PC-9 (cell line): ENCODE measurements at regions not wholly inside any gene's neighbourhood (a gene's known extent, or its start where the extent isn't known, plus 50 kb on each side); places are given as distances from the start of the nearest gene placed in this dataset.

Source experiments
- CTCF ChIP-seq: fragments of 200-600 bp; sonication (generic); conservative IDR thresholded peaks from 2 replicates; pipeline ENCODE4 v1.6.1; 2017; ENCODE audit warnings: mixed run types, antibody characterized with exemption, mild to moderate bottlenecking, moderate library complexity
- EZH2 ChIP-seq: fragments of 200-600 bp; sonication (generic); IDR thresholded peaks from 2 replicates; pipeline ENCODE4 v1.8.0; 2017; ENCODE audit warnings: antibody characterized with exemption, low read depth

- TF ChIP-seq EZH2 = no peak
- no peak for TF ChIP-seq CTCF
These were observed 1674.5 kb upstream of the SLC10A2 start for GRCh38 chr13:104740641-104741222.
